Activated CD4-positive, alpha-beta memory T cell treated with anti-CD3 and anti-CD28 coated beads, Interleukin-2, amount 10 ng/mL, durations not matched to agents 7 days and 5 days (primary cell): ENCODE measurements at regions not wholly inside any gene's neighbourhood (a gene's known extent, or its start where the extent isn't known, plus 50 kb on each side); places are given as distances from the start of the nearest gene placed in this dataset.

Experiments used
- CTCF ChIA-PET: fragments of 350-600 bp; sonication (Branson Sonifier 250); formaldehyde crosslinking; loops from one replicate; lab custom pipeline; 2021; ENCODE audit warnings: antibody characterized with exemption, inconsistent platforms; lab: Charles Lee
- POLR2A ChIA-PET: fragments of 350-600 bp; sonication (Branson Sonifier 250); formaldehyde crosslinking; loops from one replicate; lab custom pipeline; 2021; ENCODE audit warnings: antibody characterized with exemption; lab: Charles Lee
- DNase-seq: peaks from one replicate; pipeline ENCODE4 v3.0.0-alpha.2; 2020
- H3K27ac Mint-ChIP-seq: one replicate; pipeline ENCODE4 v1.8.0; 2021; ENCODE audit warnings: mild to moderate bottlenecking, mixed read lengths
- H3K27me3 Mint-ChIP-seq: one replicate; pipeline ENCODE4 v1.8.0; 2021; ENCODE audit warnings: mixed read lengths
- H3K36me3 Mint-ChIP-seq: one replicate; pipeline ENCODE4 v1.8.0; 2021; ENCODE audit warnings: low read depth, mixed read lengths
- H3K4me1 Mint-ChIP-seq: one replicate; pipeline ENCODE4 v1.8.0; 2021; ENCODE audit warnings: mixed read lengths
- H3K4me3 Mint-ChIP-seq: one replicate; pipeline ENCODE4 v1.8.0; 2021; ENCODE audit warnings: mild to moderate bottlenecking, mixed read lengths
- H3K9me3 Mint-ChIP-seq: one replicate; pipeline ENCODE4 v1.8.0; 2021; ENCODE audit warnings: mixed read lengths

GRCh38 chr13:30100226-30100625, 207.1 kb downstream of the KATNAL1 start:
- no peaks in the 10 kb centered on the region for H3K36me3 Mint-ChIP-seq
- CTCF ChIA-PET, result interaction anchor here (3.8 kb wide), 1 partner anchor 12 kb away, joined by 15 read pairs; no protein-coding TSS in a partner anchor

GRCh38 chr13:30097701-30098100, 209.7 kb downstream of the KATNAL1 start:
- ChIA-PET POLR2A (interaction anchor here (0.7 kb wide), 1 partner anchor 40 kb away, joined by 3 read pairs; no protein-coding TSS in a partner anchor), CTCF (no interaction called here)
- no peak for DNase-seq
- Mint-ChIP-seq H3K27me3 (peaks cover 8% of the 10 kb centered on the region), H3K4me3 (no peak overlapping the region), H3K4me1 (peaks cover 2% of the 10 kb centered on the region), H3K36me3 (no peaks in the 10 kb centered on the region), H3K27ac (no peak overlapping the region), H3K9me3 (no peaks in the 10 kb centered on the region)

More at GRCh38 chr13:30100226-30100625, 207.1 kb downstream of the KATNAL1 start:
- Mint-ChIP-seq H3K27me3 (peaks cover 13% of the 10 kb centered on the region), H3K4me1 (no peaks in the 10 kb centered on the region), H3K4me3 (no peak overlapping the region), H3K27ac (no peak overlapping the region), H3K9me3 (no peaks in the 10 kb centered on the region)
- no peak for DNase-seq
- POLR2A ChIA-PET, result no interaction called here

- H3K9me3 Mint-ChIP-seq, result no peaks in the 10 kb centered on the region
- H3K27ac Mint-ChIP-seq, result no peak overlapping the region
- ChIA-PET POLR2A (interaction anchor here (0.7 kb wide), 1 partner anchor 40 kb away, joined by 3 read pairs; no protein-coding TSS in a partner anchor), CTCF (no interaction called here)
- H3K4me1 Mint-ChIP-seq, result peaks cover 2% of the 10 kb centered on the region
- no peak for DNase-seq
- H3K4me3 Mint-ChIP-seq, result no peak overlapping the region
- H3K36me3 Mint-ChIP-seq, result no peaks in the 10 kb centered on the region
- H3K27me3 Mint-ChIP-seq, result peaks cover 5% of the 10 kb centered on the region
These were observed 210.3 kb downstream of the KATNAL1 start for GRCh38 chr13:30097089-30097488.

GRCh38 chr13:30094015-30094414, 213.3 kb downstream of the KATNAL1 start:
- Mint-ChIP-seq H3K27ac (no peak overlapping the region), H3K4me1 (peaks cover 2% of the 10 kb centered on the region), H3K9me3 (no peaks in the 10 kb centered on the region), H3K36me3 (no peaks in the 10 kb centered on the region), H3K4me3 (no peak overlapping the region), H3K27me3 (peaks cover 3% of the 10 kb centered on the region)
- ChIA-PET POLR2A (no interaction called here), CTCF (no interaction called here)
- DNase-seq, result no peak

- no peaks in the 10 kb centered on the region for H3K36me3 Mint-ChIP-seq
- no peak overlapping the region for H3K27ac Mint-ChIP-seq
- H3K4me3 Mint-ChIP-seq, result no peak overlapping the region
- ChIA-PET CTCF (no interaction called here), POLR2A (no interaction called here)
- H3K27me3 Mint-ChIP-seq, result no peaks in the 10 kb centered on the region
- H3K4me1 Mint-ChIP-seq, result peaks cover 2% of the 10 kb centered on the region
- no peak for DNase-seq
- no peaks in the 10 kb centered on the region for H3K9me3 Mint-ChIP-seq
These were observed 214.1 kb downstream of the KATNAL1 start for GRCh38 chr13:30093236-30093635.

- ChIA-PET CTCF (no interaction called here), POLR2A (no interaction called here)
- Mint-ChIP-seq H3K4me1 (peaks cover 2% of the 10 kb centered on the region), H3K27me3 (peaks cover 2% of the 10 kb centered on the region), H3K9me3 (no peaks in the 10 kb centered on the region), H3K27ac (no peak overlapping the region), H3K36me3 (no peaks in the 10 kb centered on the region), H3K4me3 (no peak overlapping the region)
- no peak for DNase-seq
These were observed 215.7 kb downstream of the KATNAL1 start for GRCh38 chr13:30091691-30092090.

GRCh38 chr13:30091035-30091434, 216.3 kb downstream of the KATNAL1 start:
- Mint-ChIP-seq H3K4me3 (no peak overlapping the region), H3K9me3 (no peaks in the 10 kb centered on the region), H3K36me3 (no peaks in the 10 kb centered on the region), H3K27me3 (peaks cover 4% of the 10 kb centered on the region), H3K4me1 (peaks cover 2% of the 10 kb centered on the region), H3K27ac (no peak overlapping the region)
- no peak for DNase-seq
- ChIA-PET CTCF (interaction anchor here (1.8 kb wide), 1 partner anchor 21 kb away, joined by 6 read pairs; no protein-coding TSS in a partner anchor), POLR2A (no interaction called here)

- H3K9me3 Mint-ChIP-seq, result no peaks in the 10 kb centered on the region
- peaks cover 17% of the 10 kb centered on the region for H3K27me3 Mint-ChIP-seq
- no peak for DNase-seq
- no peaks in the 10 kb centered on the region for H3K4me1 Mint-ChIP-seq
- no peaks in the 10 kb centered on the region for H3K36me3 Mint-ChIP-seq
- ChIA-PET POLR2A (no interaction called here), CTCF (interaction anchor here (0.7 kb wide), 1 partner anchor 154 kb away, joined by 4 read pairs; no protein-coding TSS in a partner anchor)
- no peak overlapping the region for H3K4me3 Mint-ChIP-seq
- no peak overlapping the region for H3K27ac Mint-ChIP-seq
These were observed 219.0 kb downstream of the KATNAL1 start for GRCh38 chr13:30088312-30088855.

GRCh38 chr13:30085087-30085486, 222.3 kb downstream of the KATNAL1 start:
- no peaks in the 10 kb centered on the region for H3K9me3 Mint-ChIP-seq
- H3K27ac Mint-ChIP-seq, result no peak overlapping the region
- peaks cover 20% of the 10 kb centered on the region for H3K27me3 Mint-ChIP-seq
- no peaks in the 10 kb centered on the region for H3K4me1 Mint-ChIP-seq
- H3K4me3 Mint-ChIP-seq, result no peak overlapping the region
- no peaks in the 10 kb centered on the region for H3K36me3 Mint-ChIP-seq
- ChIA-PET POLR2A (no interaction called here), CTCF (interaction anchor here (1.1 kb wide), 1 partner anchor 30 kb away, joined by 5 read pairs; no protein-coding TSS in a partner anchor)
- no peak for DNase-seq

GRCh38 chr13:30082391-30082790, 225.0 kb downstream of the KATNAL1 start:
- Mint-ChIP-seq H3K9me3 (no peaks in the 10 kb centered on the region), H3K36me3 (no peaks in the 10 kb centered on the region), H3K27ac (no peak overlapping the region), H3K27me3 (peaks cover 20% of the 10 kb centered on the region), H3K4me3 (no peak overlapping the region), H3K4me1 (no peaks in the 10 kb centered on the region)
- ChIA-PET POLR2A (interaction anchor here (0.6 kb wide), 1 partner anchor 265 kb away, joined by 3 read pairs; no protein-coding TSS in a partner anchor), CTCF (no interaction called here)
- no peak for DNase-seq

GRCh38 chr13:30081331-30081730, 226.0 kb downstream of the KATNAL1 start:
- Mint-ChIP-seq H3K27ac (no peak overlapping the region), H3K4me1 (no peaks in the 10 kb centered on the region), H3K9me3 (no peaks in the 10 kb centered on the region), H3K4me3 (no peak overlapping the region), H3K27me3 (peaks cover 19% of the 10 kb centered on the region), H3K36me3 (no peaks in the 10 kb centered on the region)
- ChIA-PET CTCF (no interaction called here), POLR2A (no interaction called here)
- no peak for DNase-seq

- POLR2A ChIA-PET, result no interaction called here
- H3K9me3 Mint-ChIP-seq, result no peaks in the 10 kb centered on the region
- H3K36me3 Mint-ChIP-seq, result no peaks in the 10 kb centered on the region
- peaks cover 11% of the 10 kb centered on the region for H3K27me3 Mint-ChIP-seq
- no peaks in the 10 kb centered on the region for H3K4me1 Mint-ChIP-seq
- H3K4me3 Mint-ChIP-seq, result no peak overlapping the region
- no peak for DNase-seq
- CTCF ChIA-PET, result no interaction called here
- no peak overlapping the region for H3K27ac Mint-ChIP-seq
These were observed 227.8 kb downstream of the KATNAL1 start for GRCh38 chr13:30079501-30079900.

- Mint-ChIP-seq H3K4me3 (no peak overlapping the region), H3K9me3 (no peaks in the 10 kb centered on the region), H3K27me3 (peaks cover 3% of the 10 kb centered on the region), H3K36me3 (no peaks in the 10 kb centered on the region), H3K27ac (no peak overlapping the region), H3K4me1 (no peaks in the 10 kb centered on the region)
- DNase-seq, result no peak
- ChIA-PET CTCF (no interaction called here), POLR2A (no interaction called here)
These were observed 227.6 kb upstream of the UBL3 start for GRCh38 chr13:30078059-30078458.

- H3K27ac Mint-ChIP-seq, result no peak overlapping the region
- no peak overlapping the region for H3K4me3 Mint-ChIP-seq
- no peaks in the 10 kb centered on the region for H3K4me1 Mint-ChIP-seq
- POLR2A ChIA-PET, result no interaction called here
- no peaks in the 10 kb centered on the region for H3K9me3 Mint-ChIP-seq
- no peaks in the 10 kb centered on the region for H3K36me3 Mint-ChIP-seq
- DNase-seq, result no peak
- peaks cover 3% of the 10 kb centered on the region for H3K27me3 Mint-ChIP-seq
- CTCF ChIA-PET, result no interaction called here
These were observed 226.9 kb upstream of the UBL3 start for GRCh38 chr13:30077240-30077735.
